OCI-LY1 (cell line): ENCODE measurements at regions not wholly inside any gene's neighbourhood (a gene's known extent, or its start where the extent isn't known, plus 50 kb on each side); places are given as distances from the start of the nearest gene placed in this dataset.

Source experiments
- H2AFZ ChIP-seq: fragments of 200-600 bp; sonication (generic), shearing (Covaris generic); 2 replicates; pipeline ENCODE4 v1.6.0; 2014; ENCODE audit warnings: antibody characterized with exemption, mild to moderate bottlenecking, low read length
- H3F3A ChIP-seq: fragments of 200-600 bp; sonication (generic), shearing (Covaris generic); 2 replicates; pipeline ENCODE4 v1.6.0; 2014; ENCODE audit warnings: mild to moderate bottlenecking, antibody characterized with exemption, low read length, moderate library complexity; ENCODE audit not compliant: insufficient read depth
- H3K27ac ChIP-seq: fragments of 200-600 bp; sonication (generic); 2 replicates; pipeline ENCODE4 v1.5.1; 2014; ENCODE audit warnings: low read length, mixed run types, mild to moderate bottlenecking, low read depth; ENCODE audit not compliant: poor library complexity, severe bottlenecking
- H3K27me3 ChIP-seq: fragments of 200-600 bp; sonication (generic); 2 replicates; pipeline ENCODE4 v1.6.0; 2014; ENCODE audit warnings: antibody characterized with exemption, mild to moderate bottlenecking, low read length, moderate library complexity; ENCODE audit not compliant: insufficient read depth
- H3K36me3 ChIP-seq: fragments of 200-600 bp; sonication (generic); 2 replicates; pipeline ENCODE4 v1.6.1; 2014; ENCODE audit warnings: mild to moderate bottlenecking, antibody characterized with exemption, low read length, moderate library complexity, mixed read lengths; ENCODE audit not compliant: insufficient read depth
- H3K4me1 ChIP-seq: fragments of 200-600 bp; sonication (generic); 2 replicates; pipeline ENCODE4 v1.5.1; 2014; ENCODE audit warnings: mild to moderate bottlenecking, low read length, moderate library complexity; ENCODE audit not compliant: insufficient read depth, severe bottlenecking
- H3K4me2 ChIP-seq: fragments of 200-600 bp; sonication (generic), shearing (Covaris generic); 2 replicates; pipeline ENCODE4 v1.6.1; 2014; ENCODE audit warnings: low read length
- H3K4me3 ChIP-seq: fragments of 200-600 bp; sonication (generic); 2 replicates; pipeline ENCODE4 v1.5.1; 2014; ENCODE audit warnings: low read length, low read depth, mild to moderate bottlenecking, mixed read lengths; ENCODE audit not compliant: poor library complexity, severe bottlenecking
- H3K79me2 ChIP-seq: fragments of 200-600 bp; shearing (Covaris generic); 2 replicates; pipeline ENCODE4 v1.6.1; 2016; ENCODE audit warnings: mixed run types, low read length, mixed read lengths; ENCODE audit not compliant: insufficient read depth
- H3K9ac ChIP-seq: fragments of 200-600 bp; sonication (generic), shearing (Covaris generic); 2 replicates; pipeline ENCODE4 v1.6.1; 2014; ENCODE audit warnings: mild to moderate bottlenecking, low read length, mixed read lengths
- H3K9me2 ChIP-seq: fragments of 200-600 bp; sonication (generic), shearing (Covaris generic); 2 replicates; pipeline ENCODE4 v1.6.1; 2014; ENCODE audit warnings: low read depth, mild to moderate bottlenecking, low read length, mixed read lengths
- H3K9me3 ChIP-seq: fragments of 200-600 bp; shearing (Covaris generic); 2 replicates; pipeline ENCODE4 v1.6.1; 2014; ENCODE audit warnings: low read length, mixed read lengths
- H4K20me1 ChIP-seq: fragments of 200-600 bp; sonication (generic), shearing (Covaris generic); 2 replicates; pipeline ENCODE4 v1.6.0; 2016; ENCODE audit warnings: mild to moderate bottlenecking, low read length; ENCODE audit not compliant: insufficient read depth
- CTCF ChIP-seq: fragments of 200-600 bp; sonication (generic), shearing (Covaris generic); IDR thresholded peaks from 2 replicates; pipeline ENCODE4 v1.5.1; 2017; ENCODE audit warnings: mild to moderate bottlenecking, antibody characterized with exemption, low read length, moderate library complexity, mixed read lengths
- EZH2 ChIP-seq: fragments of 200-600 bp; sonication (generic), shearing (Covaris generic); IDR thresholded peaks from 2 replicates; pipeline ENCODE4 v1.8.0; 2017; ENCODE audit warnings: borderline replicate concordance, mixed run types, mild to moderate bottlenecking, antibody characterized with exemption, low read length, moderate library complexity, mixed read lengths

GRCh38 chr2:147182260-147182659 is 662.6 kb upstream of the ACVR2A start:
- Histone ChIP-seq H4K20me1 (no peaks in the 10 kb centered on the region), H3K36me3 (no peaks in the 10 kb centered on the region), H3K9ac (no peak overlapping the region), H2AFZ (no peak overlapping the region), H3K9me2 (no peaks in the 10 kb centered on the region), H3K4me3 (no peak overlapping the region), H3K79me2 (no peaks in the 10 kb centered on the region), H3K9me3 (no peaks in the 10 kb centered on the region), H3K4me2 (no peak overlapping the region), H3K27me3 (no peaks in the 10 kb centered on the region), H3K4me1 (no peaks in the 10 kb centered on the region), H3K27ac (no peak overlapping the region), H3F3A (no peaks in the 10 kb centered on the region)
- TF ChIP-seq EZH2 (no peak), CTCF (no peak)

- Histone ChIP-seq H4K20me1 (no peaks in the 10 kb centered on the region), H3K4me3 (no peak overlapping the region), H3K4me2 (no peak overlapping the region), H3K4me1 (no peaks in the 10 kb centered on the region), H3F3A (no peaks in the 10 kb centered on the region), H3K79me2 (no peaks in the 10 kb centered on the region), H3K27ac (no peak overlapping the region), H3K9me3 (no peaks in the 10 kb centered on the region), H2AFZ (no peak overlapping the region), H3K9ac (no peak overlapping the region), H3K9me2 (no peaks in the 10 kb centered on the region), H3K27me3 (no peaks in the 10 kb centered on the region), H3K36me3 (no peaks in the 10 kb centered on the region)
- TF ChIP-seq EZH2 = no peak
- no peak for TF ChIP-seq CTCF
These were observed 663.3 kb upstream of the ACVR2A start for GRCh38 chr2:147181351-147182029.

GRCh38 chr2:147177071-147177857 is 667.6 kb upstream of the ACVR2A start:
- Histone ChIP-seq H3K9me3 (no peaks in the 10 kb centered on the region), H3K27ac (no peak overlapping the region), H3K9ac (no peak overlapping the region), H3K4me3 (no peak overlapping the region), H4K20me1 (no peaks in the 10 kb centered on the region), H3K36me3 (no peaks in the 10 kb centered on the region), H3K4me2 (no peak overlapping the region), H3K79me2 (no peaks in the 10 kb centered on the region), H3K9me2 (no peaks in the 10 kb centered on the region), H3F3A (no peaks in the 10 kb centered on the region), H3K27me3 (no peaks in the 10 kb centered on the region), H2AFZ (no peak overlapping the region), H3K4me1 (no peaks in the 10 kb centered on the region)
- TF ChIP-seq EZH2 (no peak), CTCF (no peak)
